WTC11 (cell line): ENCODE measurements at regions not wholly inside any gene's neighbourhood (a gene's known extent, or its start where the extent isn't known, plus 50 kb on each side); places are given as distances from the start of the nearest gene placed in this dataset.

Experiments used
- ATAC-seq: fragments of 200-7000 bp; cut with Tn5 transposase; 2 replicates; pipeline ENCODE4 v1.10.0; 2021; ENCODE audit warnings: mild to moderate bottlenecking, moderate library complexity
- CTCF ChIA-PET: fragments of 300-600 bp; sonication (Branson Sonifier 250); formaldehyde crosslinking; loops from one replicate; lab custom pipeline; 2021; ENCODE audit warnings: antibody characterized with exemption; lab: Charles Lee
- POLR2A ChIA-PET: fragments of 350-600 bp; sonication (Branson Sonifier 250); formaldehyde crosslinking; loops from one replicate; lab custom pipeline; 2021; ENCODE audit warnings: antibody characterized with exemption; lab: Charles Lee
- DNase-seq: peaks from one replicate; pipeline ENCODE4 v3.0.0; 2021; ENCODE audit warnings: low spot score
- H3K27ac Mint-ChIP-seq: 2 replicates; pipeline ENCODE4 v1.8.0; 2021; ENCODE audit warnings: mixed read lengths
- H3K27me3 Mint-ChIP-seq: 2 replicates; pipeline ENCODE4 v1.8.0; 2021; ENCODE audit warnings: low read depth, mild to moderate bottlenecking, moderate library complexity, mixed read lengths
- H3K36me3 Mint-ChIP-seq: 2 replicates; pipeline ENCODE4 v1.8.0; 2021; ENCODE audit warnings: mixed read lengths
- H3K4me1 Mint-ChIP-seq: 2 replicates; pipeline ENCODE4 v1.8.0; 2022; ENCODE audit warnings: mixed read lengths
- H3K4me3 Mint-ChIP-seq: 2 replicates; pipeline ENCODE4 v1.8.0; 2021; ENCODE audit warnings: mild to moderate bottlenecking, moderate library complexity, mixed read lengths
- H3K9me3 Mint-ChIP-seq: 2 replicates; pipeline ENCODE4 v1.8.0; 2021; ENCODE audit warnings: mixed read lengths
- AR ChIP-seq: fragments of 250-450 bp; sonication (Bioruptor Pico); IDR thresholded peaks from 2 replicates; pipeline ENCODE4 v1.9.0; 2021; ENCODE audit warnings: mild to moderate bottlenecking
- ATF3 ChIP-seq: sonication (generic); formaldehyde crosslinking; conservative IDR thresholded peaks from 2 replicates; pipeline ENCODE4 v1.8.1; 2022; ENCODE audit warnings: mild to moderate bottlenecking, missing genetic modification reagents
- CREB1 ChIP-seq: sonication (generic); formaldehyde crosslinking; IDR thresholded peaks from 2 replicates; pipeline ENCODE4 v1.8.0; 2023; ENCODE audit warnings: mild to moderate bottlenecking, missing genetic modification reagents
- CREM ChIP-seq: sonication (generic); formaldehyde crosslinking; IDR thresholded peaks from 2 replicates; pipeline ENCODE4 v1.8.1; 2022; ENCODE audit warnings: mild to moderate bottlenecking, missing genetic modification reagents, moderate library complexity
- E2F4 ChIP-seq: sonication (generic); formaldehyde crosslinking; IDR thresholded peaks from 2 replicates; pipeline ENCODE4 v1.8.1; 2022; ENCODE audit warnings: low read depth, mild to moderate bottlenecking, moderate library complexity, missing genetic modification reagents, borderline replicate concordance
- ETV6 ChIP-seq: sonication (generic); formaldehyde crosslinking; IDR thresholded peaks from 2 replicates; pipeline ENCODE4 v1.8.1; 2022; ENCODE audit warnings: mild to moderate bottlenecking, missing genetic modification reagents
- JAZF1 ChIP-seq: fragments of 250-450 bp; sonication (Bioruptor Pico); IDR thresholded peaks from 2 replicates; pipeline ENCODE4 v1.9.0; 2021; ENCODE audit warnings: moderate library complexity, mild to moderate bottlenecking, inconsistent platforms
- MXD4 ChIP-seq: fragments of 250-450 bp; sonication (Bioruptor Pico); IDR thresholded peaks from 2 replicates; pipeline ENCODE4 v1.8.0; 2021; ENCODE audit warnings: mild to moderate bottlenecking, moderate library complexity, borderline replicate concordance
- NFE2L1 ChIP-seq: sonication (generic); formaldehyde crosslinking; IDR thresholded peaks from 2 replicates; pipeline ENCODE4 v1.8.1; 2023; ENCODE audit warnings: missing genetic modification reagents
- NFYB ChIP-seq: sonication (generic); formaldehyde crosslinking; conservative IDR thresholded peaks from 2 replicates; pipeline ENCODE4 v1.8.0; 2022; ENCODE audit warnings: low read depth, missing genetic modification reagents
- NR3C1 ChIP-seq: sonication (generic); formaldehyde crosslinking; conservative IDR thresholded peaks from 2 replicates; pipeline ENCODE4 v1.8.1; 2023; ENCODE audit warnings: low read depth, mild to moderate bottlenecking, missing genetic modification reagents
- OVOL2 ChIP-seq: fragments of 250-450 bp; sonication (Bioruptor Pico); IDR thresholded peaks from 2 replicates; pipeline ENCODE4 v1.9.0; 2021; ENCODE audit warnings: mild to moderate bottlenecking, borderline replicate concordance
- RORB ChIP-seq: fragments of 250-450 bp; sonication (Bioruptor Pico); IDR thresholded peaks from 2 replicates; pipeline ENCODE4 v1.9.0; 2021; ENCODE audit warnings: mild to moderate bottlenecking
- SMAD4 ChIP-seq: sonication (generic); formaldehyde crosslinking; IDR thresholded peaks from 2 replicates; pipeline ENCODE4 v1.8.0; 2022; ENCODE audit warnings: mild to moderate bottlenecking, missing genetic modification reagents
- SOX15 ChIP-seq: fragments of 250-450 bp; sonication (Bioruptor Pico); IDR thresholded peaks from 2 replicates; pipeline ENCODE4 v1.9.0; 2021; ENCODE audit warnings: mild to moderate bottlenecking
- TCF7 ChIP-seq: sonication (generic); formaldehyde crosslinking; IDR thresholded peaks from 2 replicates; pipeline ENCODE4 v1.8.0; 2022; ENCODE audit warnings: mild to moderate bottlenecking, low read depth, missing genetic modification reagents, moderate library complexity
- TP53 ChIP-seq: sonication (generic); formaldehyde crosslinking; IDR thresholded peaks from 2 replicates; pipeline ENCODE4 v1.8.1; 2023; ENCODE audit warnings: mild to moderate bottlenecking, missing genetic modification reagents
- USF1 ChIP-seq: sonication (generic); formaldehyde crosslinking; IDR thresholded peaks from 2 replicates; pipeline ENCODE4 v1.8.0; 2022; ENCODE audit warnings: mild to moderate bottlenecking, missing genetic modification reagents
- ZBTB43 ChIP-seq: sonication (generic); formaldehyde crosslinking; IDR thresholded peaks from 2 replicates; pipeline ENCODE4 v1.8.1; 2023; ENCODE audit warnings: mild to moderate bottlenecking, missing genetic modification reagents
- ZMAT4 ChIP-seq: fragments of 250-450 bp; sonication (Bioruptor Pico); IDR thresholded peaks from 2 replicates; pipeline ENCODE4 v1.9.0; 2021; ENCODE audit warnings: mild to moderate bottlenecking
- ZNF121 ChIP-seq: sonication (generic); formaldehyde crosslinking; IDR thresholded peaks from 2 replicates; pipeline ENCODE4 v1.8.0; 2023; ENCODE audit warnings: missing genetic modification reagents
- ZNF281 ChIP-seq: sonication (generic); formaldehyde crosslinking; IDR thresholded peaks from 2 replicates; pipeline ENCODE4 v1.8.0; 2023; ENCODE audit warnings: mild to moderate bottlenecking, missing genetic modification reagents
- ZNF425 ChIP-seq: fragments of 250-450 bp; sonication (Bioruptor Pico); conservative IDR thresholded peaks from 2 replicates; pipeline ENCODE4 v1.9.0; 2021; ENCODE audit warnings: mild to moderate bottlenecking

- TF ChIP-seq ZNF281 (CRISPR knock-in tag) (no peak), ZNF121 (no peak), ZNF425 (no peak), ETV6 (CRISPR knock-in tag) (no peak), RORB (CRISPR knock-in tag) (no peak), AR (CRISPR knock-in tag) (no peak), OVOL2 (CRISPR knock-in tag) (no peak), ATF3 (CRISPR knock-in tag) (no peak), NR3C1 (CRISPR knock-in tag) (no peak), TCF7 (CRISPR knock-in tag) (no peak), E2F4 (CRISPR knock-in tag) (no peak), USF1 (CRISPR knock-in tag) (no peak)
Observed at GRCh38 chr7:41582116-41582515, 120.8 kb downstream of the INHBA start (continued).

- Mint-ChIP-seq H3K27me3 (no peaks in the 10 kb centered on the region), H3K36me3 (no peaks in the 10 kb centered on the region), H3K27ac (no peak overlapping the region), H3K4me1 (no peaks in the 10 kb centered on the region), H3K4me3 (no peak overlapping the region), H3K9me3 (peaks cover 21% of the 10 kb centered on the region)
- DNase-seq (no peak), ATAC-seq (no peak)
- TF ChIP-seq SOX15 (no peak), JAZF1 (no peak), MXD4 (CRISPR knock-in tag) (no peak), ZMAT4 (CRISPR knock-in tag) (no peak), NFE2L1 (CRISPR knock-in tag) (no peak), ZBTB43 (no peak), NFYB (no peak), ZNF121 (no peak), CREB1 (CRISPR knock-in tag) (no peak), CREM (CRISPR knock-in tag) (no peak), SMAD4 (no peak), TP53 (CRISPR knock-in tag) (no peak)
- ChIA-PET POLR2A (no interaction called here), CTCF (interaction anchor here (0.6 to 0.8 kb wide), 3 partner anchors 9 to 794 kb away, joined by 4 to 5 read pairs (median 4); no protein-coding TSS in a partner anchor)
Observed at GRCh38 chr7:41581041-41581440, 121.8 kb downstream of the INHBA start.
